GM12872 (cell line): ENCODE measurements at regions not wholly inside any gene's neighbourhood (a gene's known extent, or its start where the extent isn't known, plus 50 kb on each side); places are given as distances from the start of the nearest gene placed in this dataset.

Source experiments
- TF ChIP-seq, protein P1 (sequence below): IDR thresholded peaks from 3 replicates; pipeline ENCODE4 v1.5.1; 2011; ENCODE audit warnings: low read depth, mild to moderate bottlenecking, low read length, moderate library complexity; ENCODE audit not compliant: insufficient read depth

DNA sequence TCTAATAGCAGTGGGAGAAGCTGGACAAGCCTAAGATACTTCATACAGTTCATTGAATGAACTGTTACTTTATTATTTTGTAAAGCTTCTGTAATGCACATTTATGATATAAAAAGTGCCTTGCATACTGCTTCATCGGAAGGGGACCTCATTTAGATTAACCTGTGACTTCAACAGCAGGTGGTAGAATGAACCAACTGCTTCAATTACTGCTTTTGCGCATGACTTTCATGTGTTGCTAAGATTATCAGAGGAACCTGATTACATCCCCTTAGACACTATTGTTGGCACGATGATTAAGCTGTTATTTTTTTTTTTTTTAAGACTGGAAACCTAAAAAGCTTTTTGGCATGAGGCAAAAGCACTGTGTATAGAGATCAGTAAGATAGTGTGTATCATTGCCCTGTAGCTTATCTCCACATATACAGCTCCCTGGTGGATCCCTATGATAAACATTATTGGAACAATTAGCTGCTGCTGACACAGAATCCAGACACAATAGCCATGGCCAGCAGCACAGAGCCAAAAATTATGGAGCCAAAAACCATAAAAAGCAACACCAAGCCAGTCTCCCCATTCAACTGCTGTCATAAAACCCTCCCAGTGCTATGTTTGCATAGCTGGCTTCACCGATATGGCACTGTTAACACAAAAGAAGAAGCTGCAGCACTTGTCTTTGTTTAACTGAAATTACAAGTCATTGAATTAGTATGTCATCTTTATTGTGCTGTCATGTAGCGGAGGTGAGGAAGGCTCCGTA, 731.6 kb upstream of the MMS22L start:
- TF ChIP-seq, protein P1, sequence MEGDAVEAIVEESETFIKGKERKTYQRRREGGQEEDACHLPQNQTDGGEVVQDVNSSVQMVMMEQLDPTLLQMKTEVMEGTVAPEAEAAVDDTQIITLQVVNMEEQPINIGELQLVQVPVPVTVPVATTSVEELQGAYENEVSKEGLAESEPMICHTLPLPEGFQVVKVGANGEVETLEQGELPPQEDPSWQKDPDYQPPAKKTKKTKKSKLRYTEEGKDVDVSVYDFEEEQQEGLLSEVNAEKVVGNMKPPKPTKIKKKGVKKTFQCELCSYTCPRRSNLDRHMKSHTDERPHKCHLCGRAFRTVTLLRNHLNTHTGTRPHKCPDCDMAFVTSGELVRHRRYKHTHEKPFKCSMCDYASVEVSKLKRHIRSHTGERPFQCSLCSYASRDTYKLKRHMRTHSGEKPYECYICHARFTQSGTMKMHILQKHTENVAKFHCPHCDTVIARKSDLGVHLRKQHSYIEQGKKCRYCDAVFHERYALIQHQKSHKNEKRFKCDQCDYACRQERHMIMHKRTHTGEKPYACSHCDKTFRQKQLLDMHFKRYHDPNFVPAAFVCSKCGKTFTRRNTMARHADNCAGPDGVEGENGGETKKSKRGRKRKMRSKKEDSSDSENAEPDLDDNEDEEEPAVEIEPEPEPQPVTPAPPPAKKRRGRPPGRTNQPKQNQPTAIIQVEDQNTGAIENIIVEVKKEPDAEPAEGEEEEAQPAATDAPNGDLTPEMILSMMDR = no peak

DNA sequence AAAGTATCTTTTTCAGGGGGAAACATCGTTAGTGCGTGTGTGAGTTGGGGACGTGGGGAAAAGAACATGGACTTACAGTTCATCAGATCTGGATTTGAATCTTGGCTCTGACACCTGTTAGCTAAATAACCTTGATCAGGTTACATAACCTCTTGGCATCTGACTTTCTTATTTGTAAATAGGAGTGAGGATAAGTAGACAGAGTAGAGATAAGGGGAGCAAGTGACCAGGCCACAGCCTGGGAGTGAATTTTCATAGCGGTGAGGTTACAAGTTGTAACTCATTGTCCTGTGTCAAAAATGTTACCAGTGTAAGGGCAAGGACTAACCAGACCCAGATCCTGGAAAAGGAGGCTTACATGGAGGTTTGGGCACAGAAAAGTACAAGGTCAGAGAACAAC, 733.5 kb upstream of the MMS22L start:
- TF ChIP-seq, protein P1 = no peak

DNA sequence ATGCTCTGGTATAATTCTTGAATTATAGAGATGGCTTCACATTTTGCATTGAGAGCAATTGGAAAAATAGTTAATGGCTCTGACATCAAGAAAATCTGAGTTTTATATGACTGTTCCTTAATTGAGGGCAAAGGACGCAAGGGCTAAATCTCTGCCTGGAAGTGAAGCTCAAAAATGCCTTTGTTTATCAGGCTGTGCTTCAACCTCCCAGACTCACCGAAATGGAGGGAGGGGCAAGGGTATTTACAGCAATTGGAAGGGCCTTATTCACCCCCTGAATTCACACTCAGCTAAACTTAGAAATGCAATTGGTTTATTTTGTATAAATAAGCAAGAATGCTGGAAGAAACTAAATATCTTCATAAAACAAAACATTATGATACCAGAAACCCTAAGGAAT, 737.2 kb upstream of the MMS22L start:
- TF ChIP-seq, protein P1 = no peak

DNA sequence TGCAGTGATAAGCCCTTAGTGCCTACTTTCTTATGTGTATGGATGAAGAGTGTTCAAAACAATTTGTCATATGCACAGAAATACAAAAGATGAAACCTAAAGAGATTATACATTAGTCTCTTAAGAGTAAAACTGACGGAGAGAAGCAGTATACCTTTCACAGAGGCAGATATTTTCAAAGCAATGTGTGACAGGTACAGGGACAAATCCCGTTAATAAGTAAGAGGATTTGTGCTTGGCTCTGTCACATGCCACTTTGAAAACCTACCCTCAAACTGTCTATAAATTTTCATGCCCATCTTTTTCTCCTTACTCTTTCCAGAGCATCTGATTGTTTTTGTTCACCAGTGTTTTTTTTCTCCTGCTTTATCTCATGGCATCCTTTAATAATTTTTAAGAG, 741.3 kb upstream of the MMS22L start:
- TF ChIP-seq, protein P1 = no peak

DNA sequence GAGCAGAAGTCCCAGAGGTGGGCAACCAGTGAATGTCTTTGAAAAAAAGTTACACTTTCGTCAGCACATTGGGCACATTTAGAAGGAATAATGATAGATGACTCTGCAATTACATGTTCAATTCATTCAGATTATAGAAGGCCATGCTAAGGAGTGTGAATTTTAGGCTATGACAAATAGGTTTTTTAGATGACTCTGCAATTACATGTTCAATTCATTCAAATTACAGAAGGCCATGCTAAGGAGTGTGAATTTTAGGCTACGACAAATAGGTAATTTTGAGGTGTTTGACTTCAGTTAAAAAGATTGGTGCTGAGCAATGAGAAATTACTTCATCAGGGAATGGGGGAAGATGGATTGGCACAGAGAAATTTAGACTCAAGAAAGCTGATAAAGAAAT, 744.9 kb upstream of the MMS22L start:
- TF ChIP-seq, protein P1 = no peak

DNA sequence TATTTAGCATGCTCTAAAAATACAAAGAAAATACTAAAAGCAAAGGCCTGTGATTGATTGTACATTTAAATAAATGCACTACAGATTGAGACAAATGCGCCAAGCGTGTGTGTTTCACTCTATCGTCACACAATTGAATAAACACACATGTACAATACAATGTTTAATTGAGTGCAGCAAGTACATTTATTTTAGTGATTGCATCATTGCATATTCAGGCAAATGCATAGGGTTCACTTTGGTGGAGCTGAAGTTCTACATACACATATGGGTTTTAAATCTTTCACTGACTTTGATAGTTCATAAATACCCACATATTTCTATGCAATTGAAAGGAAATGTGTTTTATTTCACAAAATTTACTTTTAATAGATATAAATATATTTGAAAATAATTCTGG, 750.6 kb upstream of the MMS22L start:
- TF ChIP-seq, protein P1 = no peak

DNA sequence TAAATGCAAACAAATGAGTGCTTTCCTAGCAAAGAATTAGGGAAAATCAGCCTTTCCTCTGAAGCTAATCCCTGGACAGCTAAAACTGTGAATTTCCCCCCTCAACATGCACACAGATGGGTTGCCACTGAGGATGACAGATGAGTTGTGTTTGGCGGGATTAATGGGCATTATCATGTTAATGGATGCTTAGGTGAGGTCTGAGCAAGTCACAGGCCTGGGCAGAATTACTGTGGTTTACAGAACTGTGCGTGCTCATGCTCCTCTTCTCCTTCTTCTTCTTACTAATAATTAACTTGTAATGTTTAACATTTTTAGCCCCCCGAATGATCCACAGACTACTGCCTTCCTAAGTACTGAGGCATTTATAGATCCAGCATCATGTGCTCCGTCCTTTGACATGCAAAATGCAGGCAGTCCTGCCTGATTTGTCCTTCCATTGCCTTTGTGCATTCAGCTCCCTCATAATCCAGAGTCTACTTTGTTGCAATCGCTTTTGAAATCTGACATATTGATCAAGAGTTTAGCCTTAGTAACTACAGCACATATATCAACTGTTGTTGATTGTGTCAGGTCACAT, 753.4 kb upstream of the MMS22L start:
- TF ChIP-seq, protein P1 = no peak
